Activated naive CD4-positive, alpha-beta T cell treated with anti-CD3 and anti-CD28 coated beads, Interleukin-2, amount 50 U/mL, for 24 hours (primary cell): ENCODE measurements at regions not wholly inside any gene's neighbourhood (a gene's known extent, or its start where the extent isn't known, plus 50 kb on each side); places are given as distances from the start of the nearest gene placed in this dataset.
"Not testable (repeated sequence)": the region's sequence is repeated elsewhere in the genome, so short reads cannot be mapped to it uniquely, and the experiment has no call there.

Experiments used
- H3K27ac Mint-ChIP-seq: one replicate; pipeline ENCODE4 v1.8.0; 2021; ENCODE audit warnings: mild to moderate bottlenecking, mixed read lengths
- H3K27me3 Mint-ChIP-seq: one replicate; pipeline ENCODE4 v1.8.0; 2021; ENCODE audit warnings: mixed read lengths
- H3K36me3 Mint-ChIP-seq: one replicate; pipeline ENCODE4 v1.8.0; 2021; ENCODE audit warnings: mixed read lengths
- H3K4me1 Mint-ChIP-seq: one replicate; pipeline ENCODE4 v1.8.0; 2021; ENCODE audit warnings: mixed read lengths
- H3K4me3 Mint-ChIP-seq: one replicate; pipeline ENCODE4 v1.8.0; 2021; ENCODE audit warnings: mild to moderate bottlenecking, mixed read lengths
- H3K9me3 Mint-ChIP-seq: one replicate; pipeline ENCODE4 v1.8.0; 2021; ENCODE audit warnings: mixed read lengths

DNA sequence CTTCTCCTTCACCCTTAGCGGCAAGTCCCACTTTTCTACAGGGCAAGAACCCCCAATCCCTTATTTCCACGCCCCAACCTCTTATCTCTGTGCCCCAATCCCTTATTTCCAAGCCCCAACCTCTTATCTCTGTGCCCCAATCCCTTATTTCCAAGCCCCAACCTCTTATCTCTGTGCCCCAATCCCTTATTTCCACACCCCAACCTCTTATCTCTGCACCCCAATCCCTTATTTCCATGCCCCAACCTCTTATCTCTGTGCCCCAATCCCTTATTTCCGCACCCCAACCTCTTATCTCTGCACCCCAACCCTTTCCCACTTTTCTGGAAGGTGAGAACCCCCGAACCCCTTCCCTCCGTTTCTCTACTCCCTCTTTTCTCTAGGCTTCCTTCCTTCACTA is 116.1 kb upstream of the GJE1 start:
- H3K4me1 Mint-ChIP-seq, H3K36me3 Mint-ChIP-seq, H3K4me3 Mint-ChIP-seq, H3K27me3 Mint-ChIP-seq, H3K27ac Mint-ChIP-seq, H3K9me3 Mint-ChIP-seq: not testable (repeated sequence)

DNA sequence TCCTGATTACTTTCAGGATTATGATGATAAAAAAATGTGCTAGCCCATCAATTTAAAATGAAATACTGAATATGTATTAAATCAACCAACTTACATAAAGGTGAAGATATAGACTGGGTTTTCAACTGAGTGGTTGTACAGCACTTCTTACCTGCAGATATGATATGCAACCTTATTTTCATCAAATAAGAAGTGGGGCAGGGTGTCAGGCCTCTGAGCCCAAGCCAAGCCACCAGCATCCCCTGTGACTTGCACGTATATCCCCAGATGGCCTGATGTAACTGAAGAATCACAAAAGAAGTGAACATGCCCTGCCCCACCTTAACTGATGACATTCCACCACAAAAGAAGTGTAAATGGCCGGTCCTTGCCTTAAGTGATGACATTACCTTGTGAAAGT is 117.3 kb upstream of the GJE1 start:
- H3K9me3 Mint-ChIP-seq = not testable (repeated sequence)

DNA sequence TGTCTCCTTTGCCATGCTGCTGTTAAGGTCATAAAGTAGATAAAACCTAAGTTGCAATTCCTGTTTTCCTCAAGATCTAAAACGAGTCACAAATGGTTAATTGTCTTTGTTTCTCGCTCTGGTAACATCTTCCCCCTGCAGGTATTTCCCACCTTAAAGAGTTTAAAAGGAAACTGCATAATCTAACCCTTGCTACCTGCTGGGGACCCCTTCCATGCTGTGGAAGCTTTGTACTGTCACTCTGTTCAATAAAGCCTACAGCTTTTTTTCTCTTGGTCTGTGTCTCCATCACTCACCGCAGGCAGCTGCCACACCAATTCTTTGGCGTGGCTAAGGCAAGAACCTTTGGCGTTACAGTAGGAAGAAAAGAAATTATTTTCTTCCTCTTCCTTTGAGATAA is 117.7 kb upstream of the GJE1 start:
- Mint-ChIP-seq H3K4me1 (peaks cover 10% of the 10 kb centered on the region), H3K27ac (no peak overlapping the region), H3K9me3 (peaks cover 6% of the 10 kb centered on the region), H3K4me3 (no peak overlapping the region), H3K36me3 (no peaks in the 10 kb centered on the region), H3K27me3 (peaks cover 10% of the 10 kb centered on the region)

More for the DNA sequence above, 117.3 kb upstream of the GJE1 start:
- not testable (repeated sequence) for H3K27me3 Mint-ChIP-seq, H3K4me3 Mint-ChIP-seq, H3K4me1 Mint-ChIP-seq, H3K27ac Mint-ChIP-seq, H3K36me3 Mint-ChIP-seq

DNA sequence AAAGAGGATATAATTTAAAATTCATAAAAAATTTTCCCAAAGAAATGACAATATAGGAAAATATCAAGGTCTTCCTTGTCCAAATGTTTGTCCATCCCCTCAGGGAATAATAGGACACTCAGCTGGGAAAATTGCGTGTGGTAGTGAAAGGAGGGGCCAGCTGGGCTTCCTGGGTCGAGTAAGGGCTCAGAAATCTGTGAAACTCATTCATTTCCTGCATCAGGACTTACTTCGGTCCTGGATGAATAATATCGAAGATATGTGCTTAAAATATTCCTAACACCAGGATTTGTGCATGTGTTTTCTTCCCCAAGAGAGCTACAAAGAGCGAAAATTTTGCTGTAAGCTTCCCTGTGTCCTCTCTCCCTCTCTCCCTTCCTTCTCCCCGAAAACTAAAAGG is 118.2 kb upstream of the GJE1 start:
- Mint-ChIP-seq H3K27me3 (peaks cover 10% of the 10 kb centered on the region), H3K4me3 (no peak overlapping the region), H3K36me3 (no peaks in the 10 kb centered on the region), H3K4me1 (peaks cover 10% of the 10 kb centered on the region), H3K9me3 (peaks cover 6% of the 10 kb centered on the region), H3K27ac (no peak overlapping the region)

DNA sequence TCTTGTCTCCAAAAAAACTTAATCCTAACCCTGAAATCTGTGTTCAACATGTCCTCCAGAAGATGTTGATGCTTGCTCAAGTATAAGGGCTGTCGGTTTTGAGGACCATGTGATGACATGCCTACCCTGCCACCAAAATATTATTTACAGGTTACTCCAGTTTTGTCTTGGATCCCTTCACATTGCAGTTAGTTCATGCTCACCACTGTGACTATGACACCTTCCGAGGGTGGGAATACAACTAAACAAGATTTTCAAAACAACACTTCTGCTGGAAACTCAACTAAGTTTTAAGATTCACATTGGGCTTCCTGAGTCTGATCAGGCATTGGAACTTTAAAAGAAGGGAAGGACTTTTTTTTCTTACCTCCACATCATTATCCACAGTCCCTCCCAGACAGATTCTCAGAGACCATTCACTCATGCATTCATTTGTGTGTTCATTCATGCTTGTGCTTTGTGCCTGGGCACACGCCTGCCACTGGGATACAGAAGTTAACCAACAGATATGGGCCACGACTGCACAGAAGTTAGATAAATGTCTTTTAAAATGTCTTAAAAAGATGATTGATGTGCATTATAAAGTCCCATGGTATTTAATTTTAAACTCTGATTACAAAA is 118.7 kb upstream of the GJE1 start:
- no peak overlapping the region for H3K27ac Mint-ChIP-seq
- H3K4me1 Mint-ChIP-seq = peaks cover 10% of the 10 kb centered on the region

DNA sequence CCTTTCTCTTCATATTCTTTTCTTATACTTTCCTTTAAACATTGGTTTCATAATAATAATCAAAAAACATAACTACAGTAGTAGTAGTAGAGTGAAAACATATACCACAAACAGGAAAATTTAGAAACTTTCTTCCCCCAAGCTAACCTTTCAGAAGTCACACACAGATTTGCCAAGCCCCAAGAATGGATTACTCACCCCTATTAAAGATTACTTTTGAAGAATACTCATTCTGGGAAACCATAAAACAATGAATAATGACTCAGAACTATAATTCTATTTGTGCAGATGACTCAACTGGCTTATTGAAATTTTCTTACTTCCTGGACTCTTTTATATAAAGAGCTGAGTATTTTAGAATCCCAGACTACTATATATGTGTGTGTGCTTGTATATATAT is 119.4 kb upstream of the GJE1 start:
- peaks cover 10% of the 10 kb centered on the region for H3K27me3 Mint-ChIP-seq
- peaks cover 10% of the 10 kb centered on the region for H3K4me1 Mint-ChIP-seq
- peaks cover 6% of the 10 kb centered on the region for H3K9me3 Mint-ChIP-seq
- peak overlapping the region; percentile 31 for H3K4me3 Mint-ChIP-seq
- H3K36me3 Mint-ChIP-seq = no peaks in the 10 kb centered on the region
- peak overlapping the region; percentile 90 for H3K27ac Mint-ChIP-seq

More for the DNA sequence above, 118.7 kb upstream of the GJE1 start:
- Mint-ChIP-seq H3K9me3 (peaks cover 6% of the 10 kb centered on the region), H3K4me3 (no peak overlapping the region), H3K27me3 (peaks cover 10% of the 10 kb centered on the region), H3K36me3 (no peaks in the 10 kb centered on the region)

DNA sequence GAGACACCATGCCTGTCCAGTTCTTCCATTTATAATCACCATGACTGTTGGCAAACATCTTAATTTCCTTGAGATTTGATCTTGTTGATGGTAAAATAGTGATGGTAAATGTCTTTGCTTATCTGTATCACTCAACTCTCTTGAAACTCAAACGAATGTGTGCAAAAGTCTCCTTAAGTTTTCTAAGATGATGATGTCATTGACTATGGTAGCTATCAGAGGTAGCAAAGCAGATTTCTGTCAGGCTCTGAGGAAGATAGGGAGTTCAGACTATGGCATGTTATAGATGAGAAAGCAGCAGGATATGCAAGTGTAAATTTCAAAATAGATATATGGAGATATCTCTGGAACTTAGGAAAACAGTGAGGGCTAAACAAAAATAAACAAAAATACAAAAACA is 121.0 kb upstream of the GJE1 start:
- H3K4me1 Mint-ChIP-seq = peaks cover 10% of the 10 kb centered on the region
- peaks cover 10% of the 10 kb centered on the region for H3K27me3 Mint-ChIP-seq
- peaks cover 6% of the 10 kb centered on the region for H3K9me3 Mint-ChIP-seq
- H3K4me3 Mint-ChIP-seq = no peak overlapping the region
- no peak overlapping the region for H3K27ac Mint-ChIP-seq
- H3K36me3 Mint-ChIP-seq = no peaks in the 10 kb centered on the region

DNA sequence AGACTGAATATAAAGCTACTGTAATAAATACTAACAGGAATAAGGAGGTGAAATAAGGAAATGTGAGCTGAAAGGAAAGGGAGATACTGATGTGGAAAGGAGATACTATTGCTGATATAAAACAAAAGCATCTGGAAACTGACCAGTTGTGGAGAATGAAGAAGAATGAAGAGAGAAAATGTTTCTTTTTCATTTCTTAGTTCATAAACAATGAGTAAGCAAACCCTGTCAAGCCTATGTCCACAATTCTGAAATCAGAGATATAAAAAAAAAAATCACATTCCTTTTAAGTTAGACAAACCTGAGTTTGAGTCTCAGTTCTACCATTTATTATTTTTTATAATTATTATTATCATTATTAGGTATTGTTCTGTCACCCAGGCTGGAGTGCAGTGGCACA is 121.6 kb upstream of the GJE1 start:
- H3K27ac Mint-ChIP-seq = no peak overlapping the region
- H3K4me3 Mint-ChIP-seq = no peak overlapping the region
- H3K4me1 Mint-ChIP-seq = peaks cover 10% of the 10 kb centered on the region
- peaks cover 6% of the 10 kb centered on the region for H3K9me3 Mint-ChIP-seq
- H3K36me3 Mint-ChIP-seq = no peaks in the 10 kb centered on the region
- peaks cover 10% of the 10 kb centered on the region for H3K27me3 Mint-ChIP-seq

DNA sequence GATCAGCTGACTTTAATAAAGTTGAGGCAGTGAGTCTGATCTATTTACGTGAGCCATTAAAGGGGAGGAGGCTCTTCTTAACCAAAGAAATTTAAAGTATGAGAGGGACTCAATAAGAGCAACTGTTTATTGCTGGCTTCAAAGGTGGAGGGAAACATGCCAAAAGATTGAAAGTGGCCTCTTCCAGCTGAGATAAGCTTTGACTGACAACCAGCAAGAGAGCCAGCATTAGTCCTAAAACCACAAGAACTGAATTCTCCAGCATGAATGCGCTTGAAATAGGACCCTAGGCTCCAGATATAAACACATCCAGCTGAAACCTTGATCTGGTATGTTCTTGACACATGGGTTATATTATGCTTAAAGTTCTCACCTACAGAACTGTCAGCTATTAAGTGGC is 123.1 kb upstream of the GJE1 start:
- peaks cover 4% of the 10 kb centered on the region for H3K27me3 Mint-ChIP-seq
- peaks cover 6% of the 10 kb centered on the region for H3K9me3 Mint-ChIP-seq
- no peak overlapping the region for H3K4me3 Mint-ChIP-seq
- peaks cover 6% of the 10 kb centered on the region for H3K4me1 Mint-ChIP-seq
- no peak overlapping the region for H3K27ac Mint-ChIP-seq
- no peaks in the 10 kb centered on the region for H3K36me3 Mint-ChIP-seq

DNA sequence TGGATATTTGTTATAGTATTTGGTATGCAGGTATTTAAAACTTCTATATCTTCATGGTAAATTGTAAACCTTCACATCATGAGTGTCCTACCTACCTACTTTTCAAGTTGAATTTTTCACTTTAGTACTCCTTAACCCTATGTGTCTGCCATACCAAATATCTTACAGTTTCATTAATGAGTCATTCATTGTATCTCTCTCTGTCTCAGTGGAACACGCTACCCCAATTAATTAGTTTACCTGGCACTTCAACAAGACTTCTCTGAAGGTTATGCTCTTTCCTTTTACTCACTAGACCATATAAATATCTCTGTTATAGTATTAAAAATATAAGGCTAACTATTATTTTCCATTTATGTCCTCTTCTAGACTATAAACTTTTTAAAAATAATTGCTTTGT is 123.9 kb upstream of the GJE1 start:
- H3K27ac Mint-ChIP-seq = no peak overlapping the region
- H3K36me3 Mint-ChIP-seq = no peaks in the 10 kb centered on the region
- peaks cover 6% of the 10 kb centered on the region for H3K9me3 Mint-ChIP-seq
- H3K4me1 Mint-ChIP-seq = peaks cover 5% of the 10 kb centered on the region
- peaks cover 3% of the 10 kb centered on the region for H3K27me3 Mint-ChIP-seq
- no peak overlapping the region for H3K4me3 Mint-ChIP-seq

DNA sequence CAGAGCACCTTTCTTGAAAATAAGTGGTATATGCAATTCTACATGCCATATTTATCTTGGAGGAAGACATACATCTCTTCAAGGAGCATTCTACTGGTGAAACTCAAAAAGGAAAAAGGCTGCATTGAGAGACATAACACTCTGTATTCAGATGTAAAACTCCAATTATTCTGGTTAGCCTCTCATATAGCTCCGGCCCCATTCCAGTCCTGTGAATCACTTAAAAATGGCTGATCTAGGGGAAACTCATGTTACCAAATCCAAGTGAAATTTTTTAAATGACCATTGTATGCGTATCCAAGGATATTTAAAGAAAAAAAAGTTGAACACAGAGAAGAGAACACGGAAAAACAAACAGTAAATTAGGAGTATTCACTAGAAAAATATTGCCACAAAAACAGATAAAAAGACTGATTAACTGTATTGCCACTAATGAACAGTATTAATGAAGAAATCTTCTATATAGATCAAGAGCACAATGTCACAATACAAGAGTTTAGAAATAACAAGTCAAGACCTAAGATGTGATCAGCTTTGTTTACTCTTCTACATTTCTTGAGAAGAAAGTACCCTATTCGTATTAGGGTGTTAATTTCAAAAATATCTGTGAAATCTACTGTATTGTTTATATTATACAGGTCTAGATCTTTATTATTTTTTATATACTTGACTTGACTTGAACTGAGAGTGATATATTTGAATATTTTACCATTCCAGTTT is 124.5 kb upstream of the GJE1 start:
- Mint-ChIP-seq H3K27me3 (peaks cover 3% of the 10 kb centered on the region), H3K4me3 (no peak overlapping the region), H3K36me3 (no peaks in the 10 kb centered on the region), H3K27ac (no peak overlapping the region), H3K9me3 (peaks cover 4% of the 10 kb centered on the region), H3K4me1 (peaks cover 3% of the 10 kb centered on the region)

DNA sequence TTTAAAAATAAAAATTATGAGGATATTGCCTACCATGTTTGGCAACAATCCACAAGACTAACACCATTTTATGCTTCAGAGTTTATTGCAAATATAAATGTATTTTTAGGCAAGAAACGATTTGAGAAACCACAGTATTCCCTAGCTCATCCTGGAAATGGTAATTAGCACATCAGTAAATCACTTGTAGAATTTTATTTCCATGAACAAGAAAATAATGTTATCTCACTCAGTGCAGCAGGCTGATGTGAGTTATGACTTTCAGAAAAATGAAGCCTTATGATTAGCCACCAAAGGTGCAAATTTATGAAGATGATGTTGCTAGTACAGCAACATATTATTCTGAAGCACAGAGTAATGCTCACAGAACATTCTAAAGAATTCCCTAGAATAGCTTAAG is 127.7 kb upstream of the GJE1 start:
- Mint-ChIP-seq H3K4me1 (no peaks in the 10 kb centered on the region), H3K4me3 (no peak overlapping the region), H3K27me3 (no peaks in the 10 kb centered on the region), H3K9me3 (peaks cover 2% of the 10 kb centered on the region), H3K27ac (no peak overlapping the region), H3K36me3 (no peaks in the 10 kb centered on the region)

DNA sequence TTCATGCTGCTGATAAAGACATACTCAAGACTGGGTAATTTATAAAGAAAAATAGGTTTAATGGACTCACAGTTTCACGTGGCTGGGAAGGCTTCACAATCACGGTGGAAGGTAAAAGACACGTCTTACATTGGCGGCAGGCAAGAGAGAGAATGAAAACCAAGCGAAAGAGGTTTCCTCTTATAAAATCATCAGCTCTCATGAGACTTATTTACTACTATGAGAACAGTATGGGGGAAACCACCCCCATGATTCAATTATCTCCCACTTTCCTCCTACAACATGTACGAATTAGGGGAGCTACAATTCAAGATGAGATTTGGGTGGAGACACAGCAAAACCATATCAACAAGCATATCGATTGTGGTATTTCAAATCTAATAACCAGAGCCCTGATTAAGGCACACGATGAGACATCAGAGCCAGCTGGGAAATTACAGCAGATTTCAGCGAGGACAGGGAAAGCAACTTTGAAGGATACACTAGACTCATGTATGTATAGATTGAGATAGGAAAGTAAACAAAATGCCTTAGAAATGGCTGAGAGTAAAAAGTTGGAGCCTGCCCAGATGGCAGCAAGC is 129.8 kb upstream of the GJE1 start:
- no peak overlapping the region for H3K4me3 Mint-ChIP-seq

DNA sequence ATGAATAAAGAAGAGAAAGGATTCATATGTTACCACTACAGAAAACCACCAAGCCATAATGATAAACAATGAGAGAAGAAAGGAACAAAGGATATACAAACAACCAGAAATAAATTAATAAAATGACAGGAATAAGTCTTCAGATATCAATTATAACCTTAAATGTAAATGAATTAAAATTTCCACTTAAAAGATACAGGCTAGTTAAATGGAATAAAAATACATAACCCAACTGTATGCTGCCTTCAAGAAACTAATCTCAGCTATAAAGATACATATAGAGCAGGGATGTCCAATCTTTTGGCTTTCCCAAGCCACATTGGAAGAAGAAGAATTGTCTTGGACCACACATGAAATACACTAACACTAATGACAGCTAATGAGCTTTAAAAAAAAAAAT is 135.9 kb upstream of the GJE1 start:
- Mint-ChIP-seq H3K4me1 (no peaks in the 10 kb centered on the region), H3K9me3 (peaks cover 19% of the 10 kb centered on the region)

More for the DNA sequence above, 129.8 kb upstream of the GJE1 start:
- H3K27ac Mint-ChIP-seq = no peak overlapping the region
- H3K36me3 Mint-ChIP-seq = no peaks in the 10 kb centered on the region
- H3K27me3 Mint-ChIP-seq = no peaks in the 10 kb centered on the region
- H3K9me3 Mint-ChIP-seq = peaks cover 14% of the 10 kb centered on the region
- no peaks in the 10 kb centered on the region for H3K4me1 Mint-ChIP-seq

DNA sequence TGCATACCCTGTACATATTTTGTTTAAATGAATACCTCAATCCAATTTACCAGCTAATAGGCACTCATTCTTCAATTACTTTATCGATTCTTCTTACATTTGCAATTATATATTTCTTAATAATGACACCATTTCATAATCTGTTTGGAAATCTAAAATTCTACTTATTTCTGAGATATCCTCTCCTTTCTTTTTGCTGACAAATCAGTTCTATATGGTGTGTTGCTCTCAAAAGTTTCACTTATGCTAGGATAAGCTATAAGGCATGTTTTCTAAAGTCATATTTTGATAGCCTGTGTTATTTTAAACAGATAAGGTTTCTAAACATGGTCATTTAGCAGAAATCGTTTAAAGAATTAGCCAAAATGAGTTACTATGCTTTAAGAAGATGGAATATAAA is 140.6 kb upstream of the GJE1 start:
- Mint-ChIP-seq H3K27ac (no peak overlapping the region), H3K27me3 (peaks cover 13% of the 10 kb centered on the region), H3K4me1 (no peaks in the 10 kb centered on the region), H3K4me3 (no peak overlapping the region), H3K9me3 (peaks cover 5% of the 10 kb centered on the region), H3K36me3 (no peaks in the 10 kb centered on the region)

More for the DNA sequence above, 135.9 kb upstream of the GJE1 start:
- no peaks in the 10 kb centered on the region for H3K36me3 Mint-ChIP-seq
- H3K4me3 Mint-ChIP-seq = no peak overlapping the region
- peaks cover 13% of the 10 kb centered on the region for H3K27me3 Mint-ChIP-seq
- H3K27ac Mint-ChIP-seq = no peak overlapping the region

DNA sequence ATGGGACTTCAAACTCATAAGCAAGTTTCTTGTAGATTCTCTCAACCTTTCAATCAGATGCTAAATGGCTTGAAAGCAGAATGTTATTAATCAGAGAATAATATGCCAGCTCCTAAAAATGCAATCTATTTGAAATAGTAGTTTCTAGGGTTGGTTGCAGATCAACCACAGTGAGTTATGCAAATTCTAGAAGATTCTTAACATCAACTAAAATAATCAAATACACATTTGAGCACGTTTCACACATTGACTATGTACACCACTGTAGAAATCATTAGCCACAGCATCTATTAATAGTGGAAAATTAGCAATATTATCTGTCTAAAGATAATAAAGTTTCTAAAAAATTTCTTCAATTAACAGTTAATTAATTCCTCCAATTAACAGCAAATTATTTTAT is 141.9 kb upstream of the GJE1 start:
- H3K27me3 Mint-ChIP-seq = peaks cover 13% of the 10 kb centered on the region
- no peak overlapping the region for H3K4me3 Mint-ChIP-seq
- no peaks in the 10 kb centered on the region for H3K4me1 Mint-ChIP-seq
- peaks cover 5% of the 10 kb centered on the region for H3K9me3 Mint-ChIP-seq
- no peak overlapping the region for H3K27ac Mint-ChIP-seq
- no peaks in the 10 kb centered on the region for H3K36me3 Mint-ChIP-seq

DNA sequence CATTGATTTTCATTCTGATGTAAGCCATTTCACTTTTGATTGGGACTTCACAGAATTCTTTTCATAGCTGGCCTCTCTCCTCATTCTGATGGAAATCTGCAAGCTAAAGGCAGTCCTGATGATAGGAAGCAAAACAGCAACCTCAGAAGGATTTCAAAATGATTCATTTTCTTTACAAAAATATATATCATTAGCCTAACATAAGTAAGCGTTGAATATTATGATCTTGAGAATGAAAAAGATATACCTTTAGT is 143.1 kb upstream of the GJE1 start:
- peaks cover 8% of the 10 kb centered on the region for H3K27me3 Mint-ChIP-seq
- H3K4me3 Mint-ChIP-seq = no peak overlapping the region
- no peaks in the 10 kb centered on the region for H3K9me3 Mint-ChIP-seq
- H3K4me1 Mint-ChIP-seq = no peaks in the 10 kb centered on the region
- H3K27ac Mint-ChIP-seq = no peak overlapping the region
- H3K36me3 Mint-ChIP-seq = no peaks in the 10 kb centered on the region
